ENCODE measurements at regions not wholly inside any gene's neighbourhood (a gene's known extent, or its start where the extent isn't known, plus 50 kb on each side); places are given as distances from the start of the nearest gene placed in this dataset.

GRCh38 chr7:156274557-156274956 lies 366.0 kb upstream of the RNF32 start:
- no peak overlapping the region for H3K4me3 ChIP-seq (replicated peaks in 1 of 2; ENCODE audit: low read depth in 2 of 2, low read length in 2 of 2)
- no peak for DNase-seq (ENCODE audit: low read depth in 2 of 2)
- TF ChIP-seq, protein P1, sequence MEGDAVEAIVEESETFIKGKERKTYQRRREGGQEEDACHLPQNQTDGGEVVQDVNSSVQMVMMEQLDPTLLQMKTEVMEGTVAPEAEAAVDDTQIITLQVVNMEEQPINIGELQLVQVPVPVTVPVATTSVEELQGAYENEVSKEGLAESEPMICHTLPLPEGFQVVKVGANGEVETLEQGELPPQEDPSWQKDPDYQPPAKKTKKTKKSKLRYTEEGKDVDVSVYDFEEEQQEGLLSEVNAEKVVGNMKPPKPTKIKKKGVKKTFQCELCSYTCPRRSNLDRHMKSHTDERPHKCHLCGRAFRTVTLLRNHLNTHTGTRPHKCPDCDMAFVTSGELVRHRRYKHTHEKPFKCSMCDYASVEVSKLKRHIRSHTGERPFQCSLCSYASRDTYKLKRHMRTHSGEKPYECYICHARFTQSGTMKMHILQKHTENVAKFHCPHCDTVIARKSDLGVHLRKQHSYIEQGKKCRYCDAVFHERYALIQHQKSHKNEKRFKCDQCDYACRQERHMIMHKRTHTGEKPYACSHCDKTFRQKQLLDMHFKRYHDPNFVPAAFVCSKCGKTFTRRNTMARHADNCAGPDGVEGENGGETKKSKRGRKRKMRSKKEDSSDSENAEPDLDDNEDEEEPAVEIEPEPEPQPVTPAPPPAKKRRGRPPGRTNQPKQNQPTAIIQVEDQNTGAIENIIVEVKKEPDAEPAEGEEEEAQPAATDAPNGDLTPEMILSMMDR (IDR thresholded peaks at IDR 0.05; ENCODE audit: low read depth, low read length) = no peak

DNA sequence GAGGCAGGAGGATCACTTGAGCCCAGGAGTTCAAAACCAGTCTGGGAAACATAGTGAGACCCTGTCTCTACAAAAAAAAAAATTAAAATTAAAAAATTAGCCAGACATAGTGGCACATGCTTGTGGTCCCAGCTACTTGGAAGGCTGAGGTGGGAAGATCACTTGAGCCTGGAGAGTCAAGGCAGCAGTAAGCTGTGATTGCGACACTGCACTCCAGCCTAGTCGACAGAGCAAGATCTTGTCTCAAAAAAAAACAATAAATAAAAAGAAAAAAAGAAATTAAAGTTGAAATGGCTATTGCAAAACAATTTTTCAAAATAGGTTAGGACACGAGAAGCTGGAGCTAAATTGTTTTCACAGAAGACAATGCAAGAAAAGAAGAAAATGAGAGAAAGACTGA lies 379.0 kb upstream of the RNF32 start:
- DNase-seq (ENCODE audit: low read depth in 2 of 2) = no peak
- TF ChIP-seq, protein P1 (IDR thresholded peaks at IDR 0.05; ENCODE audit: low read depth, low read length) = no peak
- no peak overlapping the region for H3K4me3 ChIP-seq (replicated peaks in 1 of 2; ENCODE audit: low read depth in 2 of 2, low read length in 2 of 2)

DNA sequence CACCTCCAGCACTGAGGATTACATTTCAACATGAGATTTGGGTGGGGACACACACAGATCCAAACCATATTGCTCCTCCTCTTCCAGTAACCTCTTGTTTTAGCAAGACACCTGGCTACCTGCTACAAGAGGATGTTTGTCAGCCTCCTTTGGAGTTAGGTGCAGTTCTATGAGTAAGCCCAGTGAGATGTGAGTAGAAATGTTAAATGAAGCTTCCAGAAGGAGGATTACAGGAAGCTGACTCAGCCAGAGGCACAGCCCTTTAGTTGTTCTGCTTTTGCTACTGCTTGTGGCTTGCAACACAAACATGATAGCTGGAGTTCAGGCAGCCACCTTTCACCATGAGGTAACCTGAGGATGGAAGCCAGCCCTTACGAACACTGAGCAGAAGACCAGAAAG lies 382.7 kb upstream of the RNF32 start:
- no peak for DNase-seq (ENCODE audit: low read depth in 2 of 2)
- TF ChIP-seq, protein P1 (IDR thresholded peaks at IDR 0.05; ENCODE audit: low read depth, low read length) = no peak
- no peak overlapping the region for H3K4me3 ChIP-seq (replicated peaks in 1 of 2; ENCODE audit: low read depth in 2 of 2, low read length in 2 of 2)

- no peak overlapping the region for H3K4me3 ChIP-seq (replicated peaks in 1 of 2; ENCODE audit: low read depth in 2 of 2, low read length in 2 of 2)
- TF ChIP-seq, protein P1 (IDR thresholded peaks at IDR 0.05; ENCODE audit: low read depth, low read length) = no peak
- no peak for DNase-seq (ENCODE audit: low read depth in 2 of 2)
Measured at GRCh38 chr7:156255635-156256034, 384.9 kb upstream of the RNF32 start.

GRCh38 chr7:156251861-156252260 lies 388.7 kb upstream of the RNF32 start:
- H3K4me3 ChIP-seq (replicated peaks in 1 of 2; ENCODE audit: low read depth in 2 of 2, low read length in 2 of 2) = no peak overlapping the region
- DNase-seq (ENCODE audit: low read depth in 2 of 2) = no peak
- TF ChIP-seq, protein P1 (IDR thresholded peaks at IDR 0.05; ENCODE audit: low read depth, low read length) = no peak

GRCh38 chr7:156240532-156240931 lies 400.0 kb upstream of the RNF32 start:
- no peak overlapping the region for H3K4me3 ChIP-seq (replicated peaks in 1 of 2; ENCODE audit: low read depth in 2 of 2, low read length in 2 of 2)
- DNase-seq (ENCODE audit: low read depth in 2 of 2) = no peak

More at GRCh38 chr7:156240532-156240931, 400.0 kb upstream of the RNF32 start:
- TF ChIP-seq, protein P1 (IDR thresholded peaks at IDR 0.05; ENCODE audit: low read depth, low read length) = no peak
